HEK293T (cell line): ENCODE measurements at regions not wholly inside any gene's neighbourhood (a gene's known extent, or its start where the extent isn't known, plus 50 kb on each side); places are given as distances from the start of the nearest gene placed in this dataset.

Source experiments
- ARNT ChIP-seq: fragments of 450-650 bp; IDR thresholded peaks from 2 replicates; pipeline ENCODE4 v1.6.1; 2017; ENCODE audit warnings: mild to moderate bottlenecking
- BHLHE40 ChIP-seq: fragments of 450-650 bp; IDR thresholded peaks from 2 replicates; pipeline ENCODE4 v1.6.1; 2016; ENCODE audit warnings: mild to moderate bottlenecking, moderate library complexity, borderline replicate concordance
- ELF4 ChIP-seq: fragments of 450-650 bp; IDR thresholded peaks from 2 replicates; pipeline ENCODE4 v1.6.1; 2017; ENCODE audit warnings: antibody characterized with exemption
- FOXM1 ChIP-seq: fragments of 450-650 bp; IDR thresholded peaks from 2 replicates; pipeline ENCODE4 v1.6.1; 2017; ENCODE audit warnings: mild to moderate bottlenecking, borderline replicate concordance
- HDGF ChIP-seq: fragments of 450-650 bp; IDR thresholded peaks from 2 replicates; pipeline ENCODE4 v1.6.1; 2017; ENCODE audit warnings: antibody characterized with exemption, borderline replicate concordance
- NFRKB ChIP-seq: fragments of 450-650 bp; IDR thresholded peaks from 2 replicates; pipeline ENCODE4 v1.6.1; 2016; ENCODE audit warnings: mild to moderate bottlenecking, moderate library complexity
- SUZ12 ChIP-seq: fragments of 450-650 bp; IDR thresholded peaks from 2 replicates; pipeline ENCODE4 v1.6.1; 2016; ENCODE audit warnings: mild to moderate bottlenecking

GRCh38 chr13:99143904-99144303 is 56.8 kb upstream of the UBAC2 start:
- TF ChIP-seq ELF4 (no peak), FOXM1 (no peak), ARNT (no peak), NFRKB (no peak), SUZ12 (no peak), HDGF (no peak), BHLHE40 (no peak)
